ENCODE measurements at regions not wholly inside any gene's neighbourhood (a gene's known extent, or its start where the extent isn't known, plus 50 kb on each side); places are given as distances from the start of the nearest gene placed in this dataset.

DNA sequence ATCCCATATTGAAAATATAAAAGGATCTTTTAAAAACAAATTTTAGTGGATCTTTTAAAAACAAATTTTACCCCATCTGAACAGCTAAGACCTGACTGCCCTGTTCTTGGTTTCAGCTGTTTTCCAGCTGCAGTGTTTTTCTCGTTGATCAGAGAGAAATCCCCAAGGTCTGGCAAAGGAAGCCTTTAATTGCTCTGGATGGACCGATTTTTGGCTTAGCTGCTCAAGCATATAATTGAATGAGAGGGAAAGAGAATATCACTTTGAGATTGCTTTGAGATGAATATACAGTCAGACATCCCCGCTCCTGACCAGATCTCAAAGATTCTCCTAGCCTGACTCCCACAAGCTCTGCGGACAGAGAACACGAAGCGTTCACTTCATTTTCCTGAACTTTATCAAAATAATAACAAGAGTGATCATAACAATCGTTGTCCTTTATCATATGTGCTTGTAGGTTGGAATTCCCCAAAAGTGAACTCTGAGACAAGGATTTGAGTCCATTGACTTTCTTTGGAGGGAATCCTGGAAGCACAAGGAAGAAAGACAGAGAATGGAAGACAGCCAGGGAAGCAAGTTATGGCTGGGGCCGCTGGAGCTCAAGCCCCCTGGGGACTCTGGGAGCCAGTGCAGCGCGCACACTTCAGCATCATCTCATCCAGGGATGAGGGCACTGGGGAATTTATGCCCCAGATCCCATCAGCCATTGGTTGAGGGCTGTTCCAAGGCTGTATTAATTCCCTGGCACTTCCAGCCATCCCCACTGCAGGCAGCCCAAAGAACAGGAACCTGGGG is 101.3 kb downstream of the SNX5 start:
- H4K5ac ChIP-seq (ENCODE audit: low read length), result no peak overlapping the region
- H3K4me3 ChIP-seq (ENCODE audit: low read length), result no peak overlapping the region
- no peaks in the 10 kb centered on the region for H3K79me1 ChIP-seq (ENCODE audit: low read length)
- H3K79me2 ChIP-seq (ENCODE audit: control insufficient read depth, insufficient read depth, low read length), result no peaks in the 10 kb centered on the region
- no peak overlapping the region for H3K18ac ChIP-seq (ENCODE audit: low read length)
- no peak overlapping the region for H2BK5ac ChIP-seq (ENCODE audit: low read length)
- H3K9ac ChIP-seq (ENCODE audit: low read length), result no peak overlapping the region
- no peak overlapping the region for H2AK5ac ChIP-seq (ENCODE audit: low read length)
- no peak overlapping the region for H3K4me2 ChIP-seq (ENCODE audit: low read length)
- H3K36me3 ChIP-seq (ENCODE audit: control insufficient read depth, insufficient read depth, low read length), result no peaks in the 10 kb centered on the region
- H3K27ac ChIP-seq (ENCODE audit: low read depth, low read length), result no peak overlapping the region
- no peak overlapping the region for H2BK120ac ChIP-seq (ENCODE audit: low read depth, low read length)
- H3K4ac ChIP-seq (ENCODE audit: low read depth, low read length), result no peak overlapping the region
- no peak overlapping the region for H2BK15ac ChIP-seq (replicated peaks; ENCODE audit: low read depth)
- no peaks in the 10 kb centered on the region for H3K27me3 ChIP-seq (ENCODE audit: insufficient read depth, low read length, poor library complexity)
- no peak overlapping the region for H3K56ac ChIP-seq (ENCODE audit: low read length)
- no CpG with 5 or more reads among the region's 10 CpGs for WGBS (ENCODE audit: extremely low coverage, insufficient coverage, low lambda C conversion rate)
- H3K23ac ChIP-seq (ENCODE audit: low read length), result no peak overlapping the region
- DNase-seq, result no peak
- H3K4me1 ChIP-seq (ENCODE audit: control insufficient read depth, low read depth, low read length), result peaks cover 7% of the 10 kb centered on the region
- H4K8ac ChIP-seq (ENCODE audit: low read depth, low read length), result no peak overlapping the region

DNA sequence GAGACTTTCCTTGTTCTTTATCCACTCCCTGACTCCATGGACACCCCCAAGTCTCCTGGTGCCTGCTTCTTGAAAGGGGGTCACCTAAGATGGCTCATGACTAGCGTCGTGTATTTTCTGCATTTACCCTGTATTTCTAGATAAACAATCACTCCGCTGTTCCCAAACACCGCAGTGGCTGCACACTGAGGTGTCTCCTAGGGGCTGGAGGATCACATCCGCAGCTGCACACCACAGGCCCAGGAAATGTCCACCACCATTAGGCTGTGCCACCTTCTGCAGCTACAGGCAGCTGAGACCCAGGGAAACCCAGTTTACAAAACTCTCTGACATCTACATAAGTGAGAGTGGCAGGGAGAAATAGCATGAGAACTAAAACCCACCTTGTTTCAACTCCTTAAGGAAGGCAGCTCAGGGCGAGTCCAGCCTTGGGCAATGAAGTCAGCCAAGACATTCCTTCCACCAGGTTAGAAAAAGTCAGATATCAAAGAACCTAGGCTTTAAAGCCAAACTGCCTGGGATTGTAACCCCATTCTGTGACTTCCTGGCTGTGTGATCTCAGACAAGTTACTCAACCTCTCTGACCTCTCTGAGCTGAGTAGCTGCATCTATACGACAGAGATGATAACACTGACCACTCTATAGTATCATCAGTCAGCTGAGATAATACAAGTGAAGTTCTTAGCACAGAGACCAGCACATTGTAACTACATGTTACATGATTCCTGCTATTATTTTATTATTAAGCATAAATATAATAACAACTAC is 102.2 kb downstream of the SNX5 start:
- H3K9ac ChIP-seq (ENCODE audit: low read length), result no peak overlapping the region
- DNase-seq, result peak; percentile 20
- H2AK5ac ChIP-seq (ENCODE audit: low read length), result no peak overlapping the region
- no peak overlapping the region for H3K56ac ChIP-seq (ENCODE audit: low read length)
- no peak overlapping the region for H4K8ac ChIP-seq (ENCODE audit: low read depth, low read length)
- no peak overlapping the region for H3K27ac ChIP-seq (ENCODE audit: low read depth, low read length)
- H3K79me1 ChIP-seq (ENCODE audit: low read length), result no peaks in the 10 kb centered on the region
- no peak overlapping the region for H3K4me2 ChIP-seq (ENCODE audit: low read length)
- H3K18ac ChIP-seq (ENCODE audit: low read length), result no peak overlapping the region
- WGBS (ENCODE audit: extremely low coverage, insufficient coverage, low lambda C conversion rate), result no CpG with 5 or more reads among the region's 7 CpGs
- no peak overlapping the region for H2BK5ac ChIP-seq (ENCODE audit: low read length)
- no peaks in the 10 kb centered on the region for H3K36me3 ChIP-seq (ENCODE audit: control insufficient read depth, insufficient read depth, low read length)
- no peaks in the 10 kb centered on the region for H3K27me3 ChIP-seq (ENCODE audit: insufficient read depth, low read length, poor library complexity)
- H3K4me1 ChIP-seq (ENCODE audit: control insufficient read depth, low read depth, low read length), result peaks cover 2% of the 10 kb centered on the region
- H4K5ac ChIP-seq (ENCODE audit: low read length), result no peak overlapping the region
- H2BK120ac ChIP-seq (ENCODE audit: low read depth, low read length), result no peak overlapping the region
- no peak overlapping the region for H2BK15ac ChIP-seq (replicated peaks; ENCODE audit: low read depth)
- H3K4me3 ChIP-seq (ENCODE audit: low read length), result no peak overlapping the region
- no peak overlapping the region for H3K4ac ChIP-seq (ENCODE audit: low read depth, low read length)
- no peak overlapping the region for H3K23ac ChIP-seq (ENCODE audit: low read length)
- H3K79me2 ChIP-seq (ENCODE audit: control insufficient read depth, insufficient read depth, low read length), result no peaks in the 10 kb centered on the region

DNA sequence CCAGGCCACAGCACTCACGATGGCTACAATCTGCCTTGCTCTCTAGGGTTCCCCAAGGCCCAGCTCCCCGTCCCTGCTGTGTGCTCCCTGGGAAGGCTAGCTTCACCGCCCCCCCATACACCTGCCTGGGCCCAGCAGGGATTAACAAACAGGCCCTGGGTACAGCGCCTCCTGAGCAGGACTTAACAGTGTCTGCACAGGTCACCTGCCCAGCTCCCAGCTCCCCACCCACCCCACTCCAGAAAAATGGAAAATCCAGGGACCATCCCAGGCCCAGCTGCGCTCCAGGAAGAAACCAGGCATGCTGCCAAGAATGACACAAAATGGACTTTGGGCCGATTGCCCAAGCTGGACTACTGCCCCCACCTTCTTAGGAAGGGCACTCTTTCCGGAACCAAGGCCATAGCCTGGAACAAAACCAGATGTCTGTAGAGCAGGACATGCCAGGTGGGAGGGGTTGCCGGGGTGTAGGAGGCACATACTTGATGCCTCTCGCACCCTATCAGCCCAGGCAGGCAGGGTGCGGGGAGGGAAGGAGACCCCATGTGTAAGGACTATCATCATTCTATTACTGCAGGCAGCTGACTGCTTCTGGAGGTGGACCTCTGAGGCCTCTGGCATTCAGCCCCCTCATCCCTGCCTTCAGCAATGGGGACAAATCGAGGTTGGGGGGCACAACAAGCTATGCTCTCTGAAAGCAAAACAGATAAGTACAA is 104.9 kb downstream of the SNX5 start:
- H3K23ac ChIP-seq (ENCODE audit: low read length), result no peak overlapping the region
- DNase-seq, result no peak
- no peak overlapping the region for H3K9ac ChIP-seq (ENCODE audit: low read length)
- no peak overlapping the region for H3K4me3 ChIP-seq (ENCODE audit: low read length)
- no peak overlapping the region for H3K56ac ChIP-seq (ENCODE audit: low read length)
- no peaks in the 10 kb centered on the region for H3K79me2 ChIP-seq (ENCODE audit: control insufficient read depth, insufficient read depth, low read length)
- no peak overlapping the region for H3K4me2 ChIP-seq (ENCODE audit: low read length)
- H3K4ac ChIP-seq (ENCODE audit: low read depth, low read length), result no peak overlapping the region
- no peak overlapping the region for H3K18ac ChIP-seq (ENCODE audit: low read length)
- no peak overlapping the region for H2BK5ac ChIP-seq (ENCODE audit: low read length)
- no peaks in the 10 kb centered on the region for H3K4me1 ChIP-seq (ENCODE audit: control insufficient read depth, low read depth, low read length)
- no CpG with 5 or more reads among the region's 11 CpGs for WGBS (ENCODE audit: extremely low coverage, insufficient coverage, low lambda C conversion rate)
- no peak overlapping the region for H3K27ac ChIP-seq (ENCODE audit: low read depth, low read length)
- no peak overlapping the region for H2BK15ac ChIP-seq (replicated peaks; ENCODE audit: low read depth)
- no peaks in the 10 kb centered on the region for H3K27me3 ChIP-seq (ENCODE audit: insufficient read depth, low read length, poor library complexity)
- H2AK5ac ChIP-seq (ENCODE audit: low read length), result no peak overlapping the region
- H3K36me3 ChIP-seq (ENCODE audit: control insufficient read depth, insufficient read depth, low read length), result no peaks in the 10 kb centered on the region
- no peak overlapping the region for H4K5ac ChIP-seq (ENCODE audit: low read length)
- no peak overlapping the region for H4K8ac ChIP-seq (ENCODE audit: low read depth, low read length)
- no peaks in the 10 kb centered on the region for H3K79me1 ChIP-seq (ENCODE audit: low read length)
- H2BK120ac ChIP-seq (ENCODE audit: low read depth, low read length), result no peak overlapping the region

DNA sequence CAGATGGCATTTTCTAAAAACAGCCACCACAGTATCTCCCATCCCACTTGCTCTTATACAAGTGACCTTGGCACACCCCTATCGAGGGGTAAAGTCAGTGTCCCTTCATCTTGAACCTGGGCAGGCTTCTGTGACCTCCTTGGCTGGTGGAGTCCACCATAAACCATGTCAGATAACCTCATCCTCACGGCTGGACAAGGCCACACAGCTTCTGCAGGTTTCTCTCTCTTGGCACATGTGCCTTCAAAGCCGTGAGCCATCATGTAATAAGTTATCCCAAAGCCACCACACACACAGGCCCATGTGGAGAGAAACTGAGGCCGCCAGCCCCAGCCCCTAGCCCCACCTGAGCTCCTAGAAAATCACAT is 105.4 kb downstream of the SNX5 start:
- Histone ChIP-seq H3K79me2 (ENCODE audit: control insufficient read depth, insufficient read depth, low read length) (no peaks in the 10 kb centered on the region), H4K5ac (ENCODE audit: low read length) (no peak overlapping the region), H3K23ac (ENCODE audit: low read length) (no peak overlapping the region), H3K9ac (ENCODE audit: low read length) (no peak overlapping the region), H3K18ac (ENCODE audit: low read length) (no peak overlapping the region), H2BK5ac (ENCODE audit: low read length) (no peak overlapping the region), H3K4me3 (ENCODE audit: low read length) (no peak overlapping the region), H2BK15ac (replicated peaks; ENCODE audit: low read depth) (no peak overlapping the region), H3K4ac (ENCODE audit: low read depth, low read length) (no peak overlapping the region), H3K79me1 (ENCODE audit: low read length) (no peaks in the 10 kb centered on the region), H3K27ac (ENCODE audit: low read depth, low read length) (no peak overlapping the region), H3K4me2 (ENCODE audit: low read length) (no peak overlapping the region), H3K56ac (ENCODE audit: low read length) (no peak overlapping the region), H4K8ac (ENCODE audit: low read depth, low read length) (no peak overlapping the region), H2AK5ac (ENCODE audit: low read length) (no peak overlapping the region), H2BK120ac (ENCODE audit: low read depth, low read length) (no peak overlapping the region), H3K27me3 (ENCODE audit: insufficient read depth, low read length, poor library complexity) (no peaks in the 10 kb centered on the region), H3K4me1 (ENCODE audit: control insufficient read depth, low read depth, low read length) (no peaks in the 10 kb centered on the region), H3K36me3 (ENCODE audit: control insufficient read depth, insufficient read depth, low read length) (no peaks in the 10 kb centered on the region)
- no peak for DNase-seq
- no CpG with 5 or more reads among the region's 4 CpGs for WGBS (ENCODE audit: extremely low coverage, insufficient coverage, low lambda C conversion rate)

DNA sequence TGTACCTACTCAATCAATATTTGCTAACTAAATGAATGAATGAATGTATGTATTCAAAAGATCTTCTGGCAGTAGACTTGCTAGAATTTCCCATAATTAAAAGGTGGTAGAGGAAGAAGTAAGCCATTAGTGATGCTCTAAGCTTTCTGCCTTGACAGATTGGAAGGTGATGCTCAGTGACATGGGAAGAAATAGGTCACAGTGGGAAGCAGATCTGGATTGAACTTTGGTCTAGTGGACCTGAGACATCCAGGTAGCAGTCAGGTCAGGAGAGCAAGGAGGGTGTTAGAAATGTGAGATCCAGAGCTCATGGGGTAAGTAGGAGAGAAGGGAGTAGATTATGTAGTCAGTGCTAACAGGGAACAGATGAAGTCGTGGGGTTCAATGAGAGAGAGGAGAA is 106.4 kb downstream of the SNX5 start:
- DNase-seq, result no peak
- Histone ChIP-seq H3K27ac (ENCODE audit: low read depth, low read length) (no peak overlapping the region), H2AK5ac (ENCODE audit: low read length) (no peak overlapping the region), H2BK120ac (ENCODE audit: low read depth, low read length) (no peak overlapping the region), H3K4ac (ENCODE audit: low read depth, low read length) (no peak overlapping the region), H3K9ac (ENCODE audit: low read length) (no peak overlapping the region), H3K4me2 (ENCODE audit: low read length) (no peak overlapping the region), H3K4me1 (ENCODE audit: control insufficient read depth, low read depth, low read length) (no peaks in the 10 kb centered on the region), H4K5ac (ENCODE audit: low read length) (no peak overlapping the region), H3K79me1 (ENCODE audit: low read length) (no peaks in the 10 kb centered on the region), H3K4me3 (ENCODE audit: low read length) (no peak overlapping the region), H3K79me2 (ENCODE audit: control insufficient read depth, insufficient read depth, low read length) (no peaks in the 10 kb centered on the region), H3K36me3 (ENCODE audit: control insufficient read depth, insufficient read depth, low read length) (no peaks in the 10 kb centered on the region), H3K18ac (ENCODE audit: low read length) (no peak overlapping the region), H3K27me3 (ENCODE audit: insufficient read depth, low read length, poor library complexity) (no peaks in the 10 kb centered on the region), H2BK5ac (ENCODE audit: low read length) (no peak overlapping the region), H3K56ac (ENCODE audit: low read length) (no peak overlapping the region), H2BK15ac (replicated peaks; ENCODE audit: low read depth) (no peak overlapping the region), H3K23ac (ENCODE audit: low read length) (no peak overlapping the region), H4K8ac (ENCODE audit: low read depth, low read length) (no peak overlapping the region)
- WGBS (ENCODE audit: extremely low coverage, insufficient coverage, low lambda C conversion rate), result no CpG with 5 or more reads among the region's 1 CpG

Measured in mesendoderm (in vitro differentiated cells).